ENCODE measurements at regions not wholly inside any gene's neighbourhood (a gene's known extent, or its start where the extent isn't known, plus 50 kb on each side); places are given as distances from the start of the nearest gene placed in this dataset.

GRCh38 chr1:90476411-90476810 lies 240.7 kb downstream of the BARHL2 start:
- WGBS (ENCODE audit: low lambda C conversion rate, missing lambda C conversion rate), result 93% methylated on average over 1 of the region's 1 CpG
- no peak for DNase-seq (ENCODE audit: low spot score)
- no peaks in the 10 kb centered on the region for H3K36me3 ChIP-seq (replicated peaks; ENCODE audit: insufficient read depth, low read depth)
- H3K4me2 ChIP-seq, result no peak overlapping the region
- H3K4me3 ChIP-seq, result no peak overlapping the region
- H3K9me2 ChIP-seq (replicated peaks; ENCODE audit: insufficient read depth), result no peaks in the 10 kb centered on the region
- H2AFZ ChIP-seq, result no peak overlapping the region
- no peaks in the 10 kb centered on the region for H4K20me1 ChIP-seq (ENCODE audit: insufficient read depth, poor library complexity, severe bottlenecking)
- no peaks in the 10 kb centered on the region for H3K27me3 ChIP-seq
- H3K27ac ChIP-seq, result no peak overlapping the region
- no peaks in the 10 kb centered on the region for H3K9me3 ChIP-seq (ENCODE audit: low read depth)
- TF ChIP-seq EZH2phosphoT487 (IDR thresholded peaks at IDR 0.05; ENCODE audit: low read depth, severe bottlenecking, unreplicated experiment) (no peak), EZH2 (IDR thresholded peaks at IDR 0.05; ENCODE audit: borderline replicate concordance) (no peak)
- TF ChIP-seq, protein P1, sequence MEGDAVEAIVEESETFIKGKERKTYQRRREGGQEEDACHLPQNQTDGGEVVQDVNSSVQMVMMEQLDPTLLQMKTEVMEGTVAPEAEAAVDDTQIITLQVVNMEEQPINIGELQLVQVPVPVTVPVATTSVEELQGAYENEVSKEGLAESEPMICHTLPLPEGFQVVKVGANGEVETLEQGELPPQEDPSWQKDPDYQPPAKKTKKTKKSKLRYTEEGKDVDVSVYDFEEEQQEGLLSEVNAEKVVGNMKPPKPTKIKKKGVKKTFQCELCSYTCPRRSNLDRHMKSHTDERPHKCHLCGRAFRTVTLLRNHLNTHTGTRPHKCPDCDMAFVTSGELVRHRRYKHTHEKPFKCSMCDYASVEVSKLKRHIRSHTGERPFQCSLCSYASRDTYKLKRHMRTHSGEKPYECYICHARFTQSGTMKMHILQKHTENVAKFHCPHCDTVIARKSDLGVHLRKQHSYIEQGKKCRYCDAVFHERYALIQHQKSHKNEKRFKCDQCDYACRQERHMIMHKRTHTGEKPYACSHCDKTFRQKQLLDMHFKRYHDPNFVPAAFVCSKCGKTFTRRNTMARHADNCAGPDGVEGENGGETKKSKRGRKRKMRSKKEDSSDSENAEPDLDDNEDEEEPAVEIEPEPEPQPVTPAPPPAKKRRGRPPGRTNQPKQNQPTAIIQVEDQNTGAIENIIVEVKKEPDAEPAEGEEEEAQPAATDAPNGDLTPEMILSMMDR (IDR thresholded peaks at IDR 0.05; ENCODE audit: poor library complexity), result no peak
- H3K79me2 ChIP-seq, result no peaks in the 10 kb centered on the region
- no peaks in the 10 kb centered on the region for H3K4me1 ChIP-seq (ENCODE audit: insufficient read depth)

- WGBS (ENCODE audit: low lambda C conversion rate, missing lambda C conversion rate), result 39% methylated on average over 2 of the region's 2 CpGs
- H3K4me2 ChIP-seq, result no peak overlapping the region
- DNase-seq (ENCODE audit: low spot score), result peak; percentile 27
- H3K27me3 ChIP-seq, result no peaks in the 10 kb centered on the region
- H4K20me1 ChIP-seq (ENCODE audit: insufficient read depth, poor library complexity, severe bottlenecking), result no peaks in the 10 kb centered on the region
- H3K27ac ChIP-seq, result no peak overlapping the region
- H3K79me2 ChIP-seq, result no peaks in the 10 kb centered on the region
- TF ChIP-seq EZH2 (IDR thresholded peaks at IDR 0.05; ENCODE audit: borderline replicate concordance) (no peak), EZH2phosphoT487 (IDR thresholded peaks at IDR 0.05; ENCODE audit: low read depth, severe bottlenecking, unreplicated experiment) (no peak)
- TF ChIP-seq, protein P1 (IDR thresholded peaks at IDR 0.05; ENCODE audit: poor library complexity), result peak; percentile 42
- H3K9me2 ChIP-seq (replicated peaks; ENCODE audit: insufficient read depth), result no peaks in the 10 kb centered on the region
- H3K4me3 ChIP-seq, result no peak overlapping the region
- no peaks in the 10 kb centered on the region for H3K4me1 ChIP-seq (ENCODE audit: insufficient read depth)
- H3K9me3 ChIP-seq (ENCODE audit: low read depth), result no peaks in the 10 kb centered on the region
- no peaks in the 10 kb centered on the region for H3K36me3 ChIP-seq (replicated peaks; ENCODE audit: insufficient read depth, low read depth)
- H2AFZ ChIP-seq, result no peak overlapping the region
Measured at GRCh38 chr1:90475631-90476030, 241.5 kb downstream of the BARHL2 start.

GRCh38 chr1:90474731-90475130 lies 242.4 kb downstream of the BARHL2 start:
- H3K9me3 ChIP-seq (ENCODE audit: low read depth), result no peaks in the 10 kb centered on the region
- no peak for TF ChIP-seq EZH2phosphoT487 (IDR thresholded peaks at IDR 0.05; ENCODE audit: low read depth, severe bottlenecking, unreplicated experiment)
- TF ChIP-seq, protein P1 (IDR thresholded peaks at IDR 0.05; ENCODE audit: poor library complexity), result no peak
- TF ChIP-seq EZH2 (IDR thresholded peaks at IDR 0.05; ENCODE audit: borderline replicate concordance), result no peak
- no peak overlapping the region for H2AFZ ChIP-seq
- no peaks in the 10 kb centered on the region for H3K36me3 ChIP-seq (replicated peaks; ENCODE audit: insufficient read depth, low read depth)
- 44% methylated on average over 1 of the region's 1 CpG for WGBS (ENCODE audit: low lambda C conversion rate, missing lambda C conversion rate)
- no peak overlapping the region for H3K27ac ChIP-seq
- H3K27me3 ChIP-seq, result no peaks in the 10 kb centered on the region
- H4K20me1 ChIP-seq (ENCODE audit: insufficient read depth, poor library complexity, severe bottlenecking), result no peaks in the 10 kb centered on the region
- H3K79me2 ChIP-seq, result no peaks in the 10 kb centered on the region
- H3K4me3 ChIP-seq, result no peak overlapping the region
- no peaks in the 10 kb centered on the region for H3K9me2 ChIP-seq (replicated peaks; ENCODE audit: insufficient read depth)
- no peak for DNase-seq (ENCODE audit: low spot score)
- H3K4me2 ChIP-seq, result no peak overlapping the region
- no peaks in the 10 kb centered on the region for H3K4me1 ChIP-seq (ENCODE audit: insufficient read depth)

GRCh38 chr1:90474158-90474557 lies 242.9 kb downstream of the BARHL2 start:
- H2AFZ ChIP-seq, result no peak overlapping the region
- H3K79me2 ChIP-seq, result no peaks in the 10 kb centered on the region
- no peaks in the 10 kb centered on the region for H4K20me1 ChIP-seq (ENCODE audit: insufficient read depth, poor library complexity, severe bottlenecking)
- no peaks in the 10 kb centered on the region for H3K9me3 ChIP-seq (ENCODE audit: low read depth)
- H3K4me2 ChIP-seq, result no peak overlapping the region
- H3K9me2 ChIP-seq (replicated peaks; ENCODE audit: insufficient read depth), result no peaks in the 10 kb centered on the region
- H3K36me3 ChIP-seq (replicated peaks; ENCODE audit: insufficient read depth, low read depth), result no peaks in the 10 kb centered on the region
- H3K27me3 ChIP-seq, result no peaks in the 10 kb centered on the region
- H3K4me1 ChIP-seq (ENCODE audit: insufficient read depth), result no peaks in the 10 kb centered on the region
- no peak overlapping the region for H3K27ac ChIP-seq
- no peak overlapping the region for H3K4me3 ChIP-seq
- DNase-seq (ENCODE audit: low spot score), result no peak
- 88% methylated on average over 2 of the region's 2 CpGs for WGBS (ENCODE audit: low lambda C conversion rate, missing lambda C conversion rate)
- TF ChIP-seq EZH2 (IDR thresholded peaks at IDR 0.05; ENCODE audit: borderline replicate concordance), result no peak
- TF ChIP-seq, protein P1 (IDR thresholded peaks at IDR 0.05; ENCODE audit: poor library complexity), result no peak
- no peak for TF ChIP-seq EZH2phosphoT487 (IDR thresholded peaks at IDR 0.05; ENCODE audit: low read depth, severe bottlenecking, unreplicated experiment)
